ENCODE measurements at regions not wholly inside any gene's neighbourhood (a gene's known extent, or its start where the extent isn't known, plus 50 kb on each side); places are given as distances from the start of the nearest gene placed in this dataset.

DNA sequence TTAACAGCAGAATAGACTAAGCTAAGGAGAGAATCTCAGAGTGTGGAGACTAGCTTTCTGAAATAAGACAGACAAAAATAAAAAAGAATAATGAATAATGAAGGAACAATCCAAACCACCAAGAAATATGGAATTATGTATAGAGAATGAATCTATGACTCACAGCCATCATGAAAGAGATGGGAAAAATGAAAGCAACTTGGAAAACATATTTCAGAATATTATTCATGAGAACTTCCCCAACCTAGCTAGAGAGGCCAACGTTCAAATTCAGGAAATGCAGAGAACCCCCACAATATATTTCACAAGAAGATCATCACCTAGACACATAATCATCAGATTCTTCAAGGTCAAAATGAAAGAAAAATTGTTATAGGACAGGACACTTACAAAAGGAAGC is 349.0 kb upstream of the MPDZ start:
- Histone ChIP-seq H3K4me3 (ENCODE audit: low read length) (no peak overlapping the region), H4K20me1 (ENCODE audit: insufficient read depth, low read length) (no peaks in the 10 kb centered on the region), H3K9me3 (ENCODE audit: insufficient read depth, low read length) (no peaks in the 10 kb centered on the region), H3K79me2 (ENCODE audit: low read length) (no peaks in the 10 kb centered on the region), H3K36me3 (replicated peaks; ENCODE audit: low read depth, low read length) (no peaks in the 10 kb centered on the region), H2AFZ (ENCODE audit: low read depth, low read length) (no peak overlapping the region), H3K4me2 (ENCODE audit: low read length) (no peak overlapping the region), H3K27me3 (ENCODE audit: low read depth, low read length) (no peaks in the 10 kb centered on the region), H3K27ac (ENCODE audit: low read length) (no peak overlapping the region), H3K4me1 (ENCODE audit: low read length) (no peaks in the 10 kb centered on the region), H3K9ac (ENCODE audit: low read length) (no peak overlapping the region)
- TF ChIP-seq EZH2phosphoT487 (IDR thresholded peaks at IDR 0.05; ENCODE audit: low read depth): no peak
- TF ChIP-seq, protein P1, sequence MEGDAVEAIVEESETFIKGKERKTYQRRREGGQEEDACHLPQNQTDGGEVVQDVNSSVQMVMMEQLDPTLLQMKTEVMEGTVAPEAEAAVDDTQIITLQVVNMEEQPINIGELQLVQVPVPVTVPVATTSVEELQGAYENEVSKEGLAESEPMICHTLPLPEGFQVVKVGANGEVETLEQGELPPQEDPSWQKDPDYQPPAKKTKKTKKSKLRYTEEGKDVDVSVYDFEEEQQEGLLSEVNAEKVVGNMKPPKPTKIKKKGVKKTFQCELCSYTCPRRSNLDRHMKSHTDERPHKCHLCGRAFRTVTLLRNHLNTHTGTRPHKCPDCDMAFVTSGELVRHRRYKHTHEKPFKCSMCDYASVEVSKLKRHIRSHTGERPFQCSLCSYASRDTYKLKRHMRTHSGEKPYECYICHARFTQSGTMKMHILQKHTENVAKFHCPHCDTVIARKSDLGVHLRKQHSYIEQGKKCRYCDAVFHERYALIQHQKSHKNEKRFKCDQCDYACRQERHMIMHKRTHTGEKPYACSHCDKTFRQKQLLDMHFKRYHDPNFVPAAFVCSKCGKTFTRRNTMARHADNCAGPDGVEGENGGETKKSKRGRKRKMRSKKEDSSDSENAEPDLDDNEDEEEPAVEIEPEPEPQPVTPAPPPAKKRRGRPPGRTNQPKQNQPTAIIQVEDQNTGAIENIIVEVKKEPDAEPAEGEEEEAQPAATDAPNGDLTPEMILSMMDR (IDR thresholded peaks at IDR 0.05; ENCODE audit: low read depth, low read length): no peak

DNA sequence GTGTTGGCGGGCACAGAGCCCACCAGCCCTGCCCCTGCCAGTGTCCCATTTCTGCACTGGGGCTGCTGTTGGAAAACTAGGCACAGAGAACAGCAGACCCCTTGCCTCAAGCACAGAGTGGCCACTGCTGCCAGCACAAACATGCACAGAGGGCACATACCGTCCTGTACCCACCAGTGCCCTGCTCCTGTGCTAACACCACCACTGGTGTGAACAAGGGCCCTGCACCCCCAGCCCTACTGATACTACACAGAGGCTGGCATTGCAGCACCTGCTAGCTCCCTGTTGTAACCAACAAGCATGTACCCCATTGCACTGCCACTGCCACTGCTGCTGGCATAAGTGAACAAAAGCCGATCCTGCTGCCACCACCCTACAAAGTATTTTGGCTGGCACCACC is 348.0 kb upstream of the MPDZ start:
- Histone ChIP-seq H3K27me3 (ENCODE audit: low read depth, low read length) (no peaks in the 10 kb centered on the region), H3K79me2 (ENCODE audit: low read length) (no peaks in the 10 kb centered on the region), H3K36me3 (replicated peaks; ENCODE audit: low read depth, low read length) (no peaks in the 10 kb centered on the region), H3K9ac (ENCODE audit: low read length) (no peak overlapping the region), H3K9me3 (ENCODE audit: insufficient read depth, low read length) (no peaks in the 10 kb centered on the region), H3K4me3 (ENCODE audit: low read length) (no peak overlapping the region), H4K20me1 (ENCODE audit: insufficient read depth, low read length) (no peaks in the 10 kb centered on the region), H3K4me2 (ENCODE audit: low read length) (no peak overlapping the region), H2AFZ (ENCODE audit: low read depth, low read length) (no peak overlapping the region), H3K27ac (ENCODE audit: low read length) (no peak overlapping the region), H3K4me1 (ENCODE audit: low read length) (no peaks in the 10 kb centered on the region)
- no peak for TF ChIP-seq EZH2phosphoT487 (IDR thresholded peaks at IDR 0.05; ENCODE audit: low read depth)
- TF ChIP-seq, protein P1 (IDR thresholded peaks at IDR 0.05; ENCODE audit: low read depth, low read length): no peak

DNA sequence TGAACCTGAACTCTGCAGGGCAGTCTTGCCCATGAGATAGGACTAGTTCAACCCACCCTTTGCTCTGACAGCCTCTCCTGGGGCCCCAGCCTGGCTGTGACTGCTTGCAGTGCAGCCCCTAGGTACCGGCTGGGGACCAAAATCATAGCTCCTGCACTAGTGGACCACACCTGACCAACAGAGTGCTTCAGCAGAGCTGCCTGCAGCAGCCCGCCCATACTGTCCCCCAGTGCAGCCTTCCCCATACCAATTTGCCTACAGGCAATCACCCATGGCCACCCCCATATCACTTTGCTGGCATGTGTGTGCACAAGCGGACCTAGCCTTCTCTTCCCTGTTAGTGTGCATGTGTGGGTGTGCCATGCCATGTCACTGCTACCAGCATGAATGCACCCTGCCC is 347.6 kb upstream of the MPDZ start:
- TF ChIP-seq, protein P1 (IDR thresholded peaks at IDR 0.05; ENCODE audit: low read depth, low read length): no peak
- no peak for TF ChIP-seq EZH2phosphoT487 (IDR thresholded peaks at IDR 0.05; ENCODE audit: low read depth)
- no peaks in the 10 kb centered on the region for H3K9me3 ChIP-seq (ENCODE audit: insufficient read depth, low read length)
- H3K4me3 ChIP-seq (ENCODE audit: low read length): no peak overlapping the region
- no peak overlapping the region for H2AFZ ChIP-seq (ENCODE audit: low read depth, low read length)
- H3K4me2 ChIP-seq (ENCODE audit: low read length): no peak overlapping the region
- no peaks in the 10 kb centered on the region for H3K36me3 ChIP-seq (replicated peaks; ENCODE audit: low read depth, low read length)
- H3K27me3 ChIP-seq (ENCODE audit: low read depth, low read length): no peaks in the 10 kb centered on the region
- H4K20me1 ChIP-seq (ENCODE audit: insufficient read depth, low read length): no peaks in the 10 kb centered on the region
- no peak overlapping the region for H3K9ac ChIP-seq (ENCODE audit: low read length)
- H3K27ac ChIP-seq (ENCODE audit: low read length): no peak overlapping the region
- H3K4me1 ChIP-seq (ENCODE audit: low read length): no peaks in the 10 kb centered on the region
- H3K79me2 ChIP-seq (ENCODE audit: low read length): no peaks in the 10 kb centered on the region

DNA sequence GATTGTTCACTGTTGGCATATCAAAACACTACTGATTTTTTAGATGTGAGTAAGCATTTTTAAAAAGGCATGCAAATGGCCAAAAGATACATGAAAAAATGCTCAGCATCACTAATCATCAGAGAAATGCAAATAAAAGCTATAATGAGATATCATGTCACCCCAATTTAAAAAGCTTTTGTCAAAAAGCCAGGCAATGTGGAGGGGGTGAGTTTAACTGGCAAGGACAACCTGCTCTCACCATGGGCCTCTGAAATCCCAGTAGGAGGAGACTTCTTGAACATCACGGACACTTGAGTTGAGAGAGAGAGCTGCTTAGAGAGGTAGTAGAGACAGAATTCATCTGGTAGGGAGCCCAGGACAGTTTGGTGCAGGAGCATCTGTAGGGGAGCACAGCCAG is 347.1 kb upstream of the MPDZ start:
- Histone ChIP-seq H3K4me1 (ENCODE audit: low read length) (no peaks in the 10 kb centered on the region), H3K4me2 (ENCODE audit: low read length) (no peak overlapping the region), H3K36me3 (replicated peaks; ENCODE audit: low read depth, low read length) (no peaks in the 10 kb centered on the region), H2AFZ (ENCODE audit: low read depth, low read length) (no peak overlapping the region), H4K20me1 (ENCODE audit: insufficient read depth, low read length) (no peaks in the 10 kb centered on the region), H3K79me2 (ENCODE audit: low read length) (no peaks in the 10 kb centered on the region), H3K9me3 (ENCODE audit: insufficient read depth, low read length) (no peaks in the 10 kb centered on the region), H3K9ac (ENCODE audit: low read length) (no peak overlapping the region), H3K4me3 (ENCODE audit: low read length) (no peak overlapping the region), H3K27me3 (ENCODE audit: low read depth, low read length) (no peaks in the 10 kb centered on the region), H3K27ac (ENCODE audit: low read length) (no peak overlapping the region)
- TF ChIP-seq, protein P1 (IDR thresholded peaks at IDR 0.05; ENCODE audit: low read depth, low read length): no peak
- no peak for TF ChIP-seq EZH2phosphoT487 (IDR thresholded peaks at IDR 0.05; ENCODE audit: low read depth)

All from OCI-LY3 (cell line).